ENCODE measurements at regions not wholly inside any gene's neighbourhood (a gene's known extent, or its start where the extent isn't known, plus 50 kb on each side); places are given as distances from the start of the nearest gene placed in this dataset.
"Not testable (repeated sequence)": the region's sequence is repeated elsewhere in the genome, so short reads cannot be mapped to it uniquely, and the experiment has no call there.

- Mint-ChIP-seq H3K4me3 (no peak overlapping the region), H3K4me1 (no peaks in the 10 kb centered on the region), H3K36me3 (no peaks in the 10 kb centered on the region), H3K27ac (no peak overlapping the region), H3K27me3 (no peaks in the 10 kb centered on the region), H3K9me3 (no peaks in the 10 kb centered on the region)
- POLR2A ChIA-PET: no interaction called here
- no peak for ATAC-seq (ENCODE audit: low read depth)
- DNase-seq: no peak
Observed at GRCh38 chr4:116328261-116328860, 757.0 kb downstream of the TRAM1L1 start.

GRCh38 chr4:116323606-116324005, 761.8 kb downstream of the TRAM1L1 start:
- Mint-ChIP-seq H3K36me3 (no peaks in the 10 kb centered on the region), H3K4me3 (no peak overlapping the region), H3K27me3 (no peaks in the 10 kb centered on the region), H3K27ac (no peak overlapping the region), H3K9me3 (no peaks in the 10 kb centered on the region), H3K4me1 (no peaks in the 10 kb centered on the region)
- DNase-seq (no peak), ATAC-seq (ENCODE audit: low read depth) (no peak)
- POLR2A ChIA-PET: no interaction called here

- POLR2A ChIA-PET: no interaction called here
- H3K9me3 Mint-ChIP-seq: no peaks in the 10 kb centered on the region
- ATAC-seq (ENCODE audit: low read depth) (no peak), DNase-seq (no peak)
- H3K4me3 Mint-ChIP-seq: no peak overlapping the region
- H3K27me3 Mint-ChIP-seq: no peaks in the 10 kb centered on the region
- no peaks in the 10 kb centered on the region for H3K36me3 Mint-ChIP-seq
- no peaks in the 10 kb centered on the region for H3K4me1 Mint-ChIP-seq
- no peak overlapping the region for H3K27ac Mint-ChIP-seq
Observed at GRCh38 chr4:116321471-116321870, 763.9 kb downstream of the TRAM1L1 start.

GRCh38 chr4:116320859-116321258, 764.5 kb downstream of the TRAM1L1 start:
- H3K27me3 Mint-ChIP-seq: no peaks in the 10 kb centered on the region
- no peaks in the 10 kb centered on the region for H3K9me3 Mint-ChIP-seq
- ATAC-seq (ENCODE audit: low read depth) (no peak), DNase-seq (no peak)
- no peak overlapping the region for H3K27ac Mint-ChIP-seq
- no peaks in the 10 kb centered on the region for H3K4me1 Mint-ChIP-seq
- no peak overlapping the region for H3K4me3 Mint-ChIP-seq
- no peaks in the 10 kb centered on the region for H3K36me3 Mint-ChIP-seq
- POLR2A ChIA-PET: no interaction called here

GRCh38 chr4:116303736-116304188, 781.6 kb downstream of the TRAM1L1 start:
- H3K9me3 Mint-ChIP-seq: no peaks in the 10 kb centered on the region
- no peaks in the 10 kb centered on the region for H3K36me3 Mint-ChIP-seq
- DNase-seq (no peak), ATAC-seq (ENCODE audit: low read depth) (no peak)
- H3K27me3 Mint-ChIP-seq: no peaks in the 10 kb centered on the region
- H3K4me3 Mint-ChIP-seq: no peak overlapping the region
- no peak overlapping the region for H3K27ac Mint-ChIP-seq
- H3K4me1 Mint-ChIP-seq: no peaks in the 10 kb centered on the region
- POLR2A ChIA-PET: no interaction called here

GRCh38 chr4:116302990-116303735, 782.2 kb downstream of the TRAM1L1 start:
- H3K4me1 Mint-ChIP-seq: no peaks in the 10 kb centered on the region
- no peak overlapping the region for H3K27ac Mint-ChIP-seq
- POLR2A ChIA-PET: no interaction called here
- no peak for ATAC-seq (ENCODE audit: low read depth)
- no peaks in the 10 kb centered on the region for H3K9me3 Mint-ChIP-seq
- H3K4me3 Mint-ChIP-seq: no peak overlapping the region
- no peaks in the 10 kb centered on the region for H3K27me3 Mint-ChIP-seq
- DNase-seq: no peak
- H3K36me3 Mint-ChIP-seq: no peaks in the 10 kb centered on the region

- Mint-ChIP-seq H3K4me1 (no peaks in the 10 kb centered on the region), H3K27ac (no peak overlapping the region), H3K36me3 (no peaks in the 10 kb centered on the region), H3K4me3 (no peak overlapping the region), H3K9me3 (peaks cover 4% of the 10 kb centered on the region), H3K27me3 (no peaks in the 10 kb centered on the region)
- DNase-seq (no peak), ATAC-seq (ENCODE audit: low read depth) (no peak)
- POLR2A ChIA-PET: no interaction called here
Observed at GRCh38 chr4:116275006-116275405, 810.4 kb downstream of the TRAM1L1 start.

GRCh38 chr4:116272336-116272735, 813.0 kb downstream of the TRAM1L1 start:
- ATAC-seq (ENCODE audit: low read depth) (no peak), DNase-seq (no peak)
- Mint-ChIP-seq H3K4me3 (no peak overlapping the region), H3K27me3 (no peaks in the 10 kb centered on the region), H3K36me3 (no peaks in the 10 kb centered on the region), H3K4me1 (no peaks in the 10 kb centered on the region), H3K9me3 (peaks cover 1% of the 10 kb centered on the region), H3K27ac (no peak overlapping the region)
- POLR2A ChIA-PET: no interaction called here

- POLR2A ChIA-PET; ATAC-seq (ENCODE audit: low read depth); DNase-seq; H3K27me3 Mint-ChIP-seq; H3K4me1 Mint-ChIP-seq; H3K36me3 Mint-ChIP-seq; H3K27ac Mint-ChIP-seq; H3K9me3 Mint-ChIP-seq; H3K4me3 Mint-ChIP-seq: not testable (repeated sequence)
Observed at GRCh38 chr4:116260931-116261330, 824.4 kb downstream of the TRAM1L1 start.

- Mint-ChIP-seq H3K4me3 (no peak overlapping the region), H3K27ac (no peak overlapping the region), H3K36me3 (no peaks in the 10 kb centered on the region), H3K9me3 (no peaks in the 10 kb centered on the region), H3K4me1 (no peaks in the 10 kb centered on the region), H3K27me3 (no peaks in the 10 kb centered on the region)
- no peak for DNase-seq
- POLR2A ChIA-PET: no interaction called here
- no peak for ATAC-seq (ENCODE audit: low read depth)
Observed at GRCh38 chr4:116244771-116245170, 840.6 kb downstream of the TRAM1L1 start.

- H3K9me3 Mint-ChIP-seq: no peaks in the 10 kb centered on the region
- H3K27me3 Mint-ChIP-seq: no peaks in the 10 kb centered on the region
- H3K36me3 Mint-ChIP-seq: no peaks in the 10 kb centered on the region
- no peak for DNase-seq
- POLR2A ChIA-PET: no interaction called here
- no peak overlapping the region for H3K4me3 Mint-ChIP-seq
- no peaks in the 10 kb centered on the region for H3K4me1 Mint-ChIP-seq
- H3K27ac Mint-ChIP-seq: no peak overlapping the region
- no peak for ATAC-seq (ENCODE audit: low read depth)
Observed at GRCh38 chr4:116243431-116243830, 841.9 kb downstream of the TRAM1L1 start.

GRCh38 chr4:116233971-116234370, 851.4 kb downstream of the TRAM1L1 start:
- POLR2A ChIA-PET: no interaction called here
- ATAC-seq (ENCODE audit: low read depth): no peak
- Mint-ChIP-seq H3K4me3 (no peak overlapping the region), H3K27ac (no peak overlapping the region), H3K9me3 (no peaks in the 10 kb centered on the region), H3K4me1 (no peaks in the 10 kb centered on the region), H3K27me3 (no peaks in the 10 kb centered on the region), H3K36me3 (no peaks in the 10 kb centered on the region)
- no peak for DNase-seq

GRCh38 chr4:116231999-116232398, 853.4 kb downstream of the TRAM1L1 start:
- H3K27me3 Mint-ChIP-seq; DNase-seq; POLR2A ChIA-PET; H3K9me3 Mint-ChIP-seq; H3K27ac Mint-ChIP-seq; H3K4me3 Mint-ChIP-seq; H3K36me3 Mint-ChIP-seq; H3K4me1 Mint-ChIP-seq; ATAC-seq (ENCODE audit: low read depth): not testable (repeated sequence)

- Mint-ChIP-seq H3K27me3 (no peaks in the 10 kb centered on the region), H3K4me1 (no peaks in the 10 kb centered on the region), H3K9me3 (no peaks in the 10 kb centered on the region), H3K27ac (no peak overlapping the region), H3K36me3 (no peaks in the 10 kb centered on the region), H3K4me3 (no peak overlapping the region)
- POLR2A ChIA-PET: no interaction called here
- ATAC-seq (ENCODE audit: low read depth) (no peak), DNase-seq (no peak)
Observed at GRCh38 chr4:116229420-116229819, 856.0 kb downstream of the TRAM1L1 start.
